ENCODE measurements at regions not wholly inside any gene's neighbourhood (a gene's known extent, or its start where the extent isn't known, plus 50 kb on each side); places are given as distances from the start of the nearest gene placed in this dataset.

- Histone ChIP-seq H3K4me1 (ENCODE audit: control insufficient read depth, insufficient read depth, low read length) (no peaks in the 10 kb centered on the region), H3K27ac (ENCODE audit: low read length) (no peak overlapping the region), H3K36me3 (ENCODE audit: control insufficient read depth, insufficient read depth, low read length) (no peaks in the 10 kb centered on the region), H3K4me3 (ENCODE audit: low read length) (no peak overlapping the region), H3K27me3 (ENCODE audit: control insufficient read depth, insufficient read depth, low read length) (no peaks in the 10 kb centered on the region), H3K9me3 (ENCODE audit: control insufficient read depth, insufficient read depth, low read length) (no peaks in the 10 kb centered on the region)
- no CpG with 5 or more reads among the region's 1 CpG for WGBS (ENCODE audit: insufficient coverage, insufficient read length)
- no peak for DNase-seq (ENCODE audit: low read depth, low spot score)
These were observed 168.0 kb upstream of the POU5F2 start for GRCh38 chr5:93909356-93909755.

GRCh38 chr5:93904917-93905316 is 163.5 kb upstream of the POU5F2 start:
- WGBS (ENCODE audit: insufficient coverage, insufficient read length), result no CpG with 5 or more reads among the region's 1 CpG
- H3K36me3 ChIP-seq (ENCODE audit: control insufficient read depth, insufficient read depth, low read length), result no peaks in the 10 kb centered on the region
- H3K9me3 ChIP-seq (ENCODE audit: control insufficient read depth, insufficient read depth, low read length), result no peaks in the 10 kb centered on the region
- no peaks in the 10 kb centered on the region for H3K4me1 ChIP-seq (ENCODE audit: control insufficient read depth, insufficient read depth, low read length)
- H3K4me3 ChIP-seq (ENCODE audit: low read length), result no peak overlapping the region
- H3K27ac ChIP-seq (ENCODE audit: low read length), result no peak overlapping the region
- H3K27me3 ChIP-seq (ENCODE audit: control insufficient read depth, insufficient read depth, low read length), result no peaks in the 10 kb centered on the region
- DNase-seq (ENCODE audit: low read depth, low spot score), result no peak

GRCh38 chr5:93902288-93902687 is 160.9 kb upstream of the POU5F2 start:
- no peaks in the 10 kb centered on the region for H3K4me1 ChIP-seq (ENCODE audit: control insufficient read depth, insufficient read depth, low read length)
- H3K27ac ChIP-seq (ENCODE audit: low read length), result no peak overlapping the region
- H3K4me3 ChIP-seq (ENCODE audit: low read length), result no peak overlapping the region
- no peak for DNase-seq (ENCODE audit: low read depth, low spot score)
- no peaks in the 10 kb centered on the region for H3K36me3 ChIP-seq (ENCODE audit: control insufficient read depth, insufficient read depth, low read length)
- WGBS (ENCODE audit: insufficient coverage, insufficient read length), result no CpG with 5 or more reads among the region's 2 CpGs
- H3K27me3 ChIP-seq (ENCODE audit: control insufficient read depth, insufficient read depth, low read length), result no peaks in the 10 kb centered on the region
- H3K9me3 ChIP-seq (ENCODE audit: control insufficient read depth, insufficient read depth, low read length), result no peaks in the 10 kb centered on the region

DNA sequence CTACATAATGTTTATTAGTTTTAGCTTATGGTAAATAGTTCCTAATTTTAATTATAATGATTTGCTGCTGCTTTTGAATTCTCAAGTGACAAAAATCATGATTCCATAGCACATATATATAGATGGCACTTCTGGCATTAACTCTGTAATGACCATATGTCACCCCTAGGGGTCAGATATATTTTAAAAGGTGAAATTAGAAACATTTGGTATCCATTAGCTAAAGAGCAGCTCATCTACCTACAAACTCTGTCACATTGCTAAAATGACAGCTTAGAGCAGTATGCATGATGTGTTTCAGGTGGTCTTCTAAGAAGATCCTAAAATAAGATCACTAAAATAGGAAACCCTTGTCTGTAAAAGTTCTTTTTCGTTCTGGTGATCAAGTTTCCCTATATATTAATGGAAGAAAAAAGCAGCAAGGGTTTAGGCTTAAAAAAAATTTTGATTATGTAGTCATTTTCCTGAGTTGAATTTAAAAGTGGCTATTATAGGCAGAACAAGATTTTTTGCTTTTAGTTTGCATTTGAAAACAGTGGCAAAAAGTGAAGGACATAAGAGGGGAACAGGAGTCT is 157.7 kb upstream of the POU5F2 start:
- WGBS (ENCODE audit: insufficient coverage, insufficient read length), result no CpG with 5 or more reads among the region's 1 CpG
- Histone ChIP-seq H3K27me3 (ENCODE audit: control insufficient read depth, insufficient read depth, low read length) (no peaks in the 10 kb centered on the region), H3K27ac (ENCODE audit: low read length) (no peak overlapping the region), H3K9me3 (ENCODE audit: control insufficient read depth, insufficient read depth, low read length) (no peaks in the 10 kb centered on the region), H3K4me1 (ENCODE audit: control insufficient read depth, insufficient read depth, low read length) (no peaks in the 10 kb centered on the region), H3K36me3 (ENCODE audit: control insufficient read depth, insufficient read depth, low read length) (no peaks in the 10 kb centered on the region), H3K4me3 (ENCODE audit: low read length) (no peak overlapping the region)
- no peak for DNase-seq (ENCODE audit: low read depth, low spot score)

- Histone ChIP-seq H3K9me3 (ENCODE audit: control insufficient read depth, insufficient read depth, low read length) (no peaks in the 10 kb centered on the region), H3K36me3 (ENCODE audit: control insufficient read depth, insufficient read depth, low read length) (no peaks in the 10 kb centered on the region), H3K27me3 (ENCODE audit: control insufficient read depth, insufficient read depth, low read length) (no peaks in the 10 kb centered on the region), H3K4me3 (ENCODE audit: low read length) (no peak overlapping the region), H3K4me1 (ENCODE audit: control insufficient read depth, insufficient read depth, low read length) (no peaks in the 10 kb centered on the region), H3K27ac (ENCODE audit: low read length) (no peak overlapping the region)
- no peak for DNase-seq (ENCODE audit: low read depth, low spot score)
- no CpG with 5 or more reads among the region's 9 CpGs for WGBS (ENCODE audit: insufficient coverage, insufficient read length)
These were observed 153.4 kb upstream of the POU5F2 start for GRCh38 chr5:93894601-93895354.

DNA sequence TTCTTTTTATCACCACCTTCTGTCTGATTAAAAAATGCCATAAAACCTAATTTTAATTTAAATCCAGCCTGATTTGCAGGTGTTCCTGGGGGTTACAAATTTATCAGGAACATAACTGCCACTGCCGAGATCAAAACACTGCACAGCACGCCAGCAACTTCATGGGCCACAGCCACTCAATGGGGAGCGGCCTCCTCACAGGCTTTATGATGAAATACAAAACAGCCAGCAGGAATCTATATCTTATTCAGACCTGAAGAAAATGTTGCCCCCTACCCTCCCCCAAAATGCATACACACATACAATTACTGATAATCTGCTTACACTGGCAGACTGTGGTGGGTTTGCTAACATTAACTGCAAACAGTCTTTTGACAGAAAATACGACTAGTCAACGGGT is 151.7 kb upstream of the POU5F2 start:
- no CpG with 5 or more reads among the region's 5 CpGs for WGBS (ENCODE audit: insufficient coverage, insufficient read length)
- H3K36me3 ChIP-seq (ENCODE audit: control insufficient read depth, insufficient read depth, low read length), result no peaks in the 10 kb centered on the region
- H3K4me1 ChIP-seq (ENCODE audit: control insufficient read depth, insufficient read depth, low read length), result no peaks in the 10 kb centered on the region
- H3K4me3 ChIP-seq (ENCODE audit: low read length), result no peak overlapping the region
- no peaks in the 10 kb centered on the region for H3K27me3 ChIP-seq (ENCODE audit: control insufficient read depth, insufficient read depth, low read length)
- H3K27ac ChIP-seq (ENCODE audit: low read length), result no peak overlapping the region
- H3K9me3 ChIP-seq (ENCODE audit: control insufficient read depth, insufficient read depth, low read length), result no peaks in the 10 kb centered on the region
- DNase-seq (ENCODE audit: low read depth, low spot score), result no peak

GRCh38 chr5:93892481-93892880 is 151.1 kb upstream of the POU5F2 start:
- Histone ChIP-seq H3K4me3 (ENCODE audit: low read length) (no peak overlapping the region), H3K36me3 (ENCODE audit: control insufficient read depth, insufficient read depth, low read length) (no peaks in the 10 kb centered on the region), H3K27ac (ENCODE audit: low read length) (no peak overlapping the region), H3K9me3 (ENCODE audit: control insufficient read depth, insufficient read depth, low read length) (no peaks in the 10 kb centered on the region), H3K4me1 (ENCODE audit: control insufficient read depth, insufficient read depth, low read length) (no peaks in the 10 kb centered on the region), H3K27me3 (ENCODE audit: control insufficient read depth, insufficient read depth, low read length) (no peaks in the 10 kb centered on the region)
- no peak for DNase-seq (ENCODE audit: low read depth, low spot score)

GRCh38 chr5:93891491-93892480 is 150.4 kb upstream of the POU5F2 start:
- WGBS (ENCODE audit: insufficient coverage, insufficient read length), result no CpG with 5 or more reads among the region's 4 CpGs
- no peak overlapping the region for H3K4me3 ChIP-seq (ENCODE audit: low read length)
- H3K27me3 ChIP-seq (ENCODE audit: control insufficient read depth, insufficient read depth, low read length), result no peaks in the 10 kb centered on the region
- no peaks in the 10 kb centered on the region for H3K36me3 ChIP-seq (ENCODE audit: control insufficient read depth, insufficient read depth, low read length)
- H3K27ac ChIP-seq (ENCODE audit: low read length), result no peak overlapping the region
- H3K9me3 ChIP-seq (ENCODE audit: control insufficient read depth, insufficient read depth, low read length), result no peaks in the 10 kb centered on the region
- no peak for DNase-seq (ENCODE audit: low read depth, low spot score)
- no peaks in the 10 kb centered on the region for H3K4me1 ChIP-seq (ENCODE audit: control insufficient read depth, insufficient read depth, low read length)

GRCh38 chr5:93890657-93891056 is 149.3 kb upstream of the POU5F2 start:
- H3K36me3 ChIP-seq (ENCODE audit: control insufficient read depth, insufficient read depth, low read length), result no peaks in the 10 kb centered on the region
- H3K9me3 ChIP-seq (ENCODE audit: control insufficient read depth, insufficient read depth, low read length), result no peaks in the 10 kb centered on the region
- WGBS (ENCODE audit: insufficient coverage, insufficient read length), result no CpG with 5 or more reads among the region's 4 CpGs
- H3K27me3 ChIP-seq (ENCODE audit: control insufficient read depth, insufficient read depth, low read length), result no peaks in the 10 kb centered on the region
- no peak for DNase-seq (ENCODE audit: low read depth, low spot score)
- H3K27ac ChIP-seq (ENCODE audit: low read length), result no peak overlapping the region
- no peaks in the 10 kb centered on the region for H3K4me1 ChIP-seq (ENCODE audit: control insufficient read depth, insufficient read depth, low read length)
- H3K4me3 ChIP-seq (ENCODE audit: low read length), result no peak overlapping the region

GRCh38 chr5:93887678-93888077 is 146.3 kb upstream of the POU5F2 start:
- no peak overlapping the region for H3K4me3 ChIP-seq (ENCODE audit: low read length)
- H3K27me3 ChIP-seq (ENCODE audit: control insufficient read depth, insufficient read depth, low read length), result no peaks in the 10 kb centered on the region
- H3K4me1 ChIP-seq (ENCODE audit: control insufficient read depth, insufficient read depth, low read length), result no peaks in the 10 kb centered on the region
- no peaks in the 10 kb centered on the region for H3K36me3 ChIP-seq (ENCODE audit: control insufficient read depth, insufficient read depth, low read length)
- H3K27ac ChIP-seq (ENCODE audit: low read length), result no peak overlapping the region
- no peak for DNase-seq (ENCODE audit: low read depth, low spot score)
- WGBS (ENCODE audit: insufficient coverage, insufficient read length), result no CpG with 5 or more reads among the region's 1 CpG
- no peaks in the 10 kb centered on the region for H3K9me3 ChIP-seq (ENCODE audit: control insufficient read depth, insufficient read depth, low read length)

All from iPS DF 6.9 (cell line).